ENCODE measurements at regions not wholly inside any gene's neighbourhood (a gene's known extent, or its start where the extent isn't known, plus 50 kb on each side); places are given as distances from the start of the nearest gene placed in this dataset.

GRCh38 chr2:8015848-8016600, 665.8 kb upstream of the ID2 start:
- no peak overlapping the region for H3K4me3 ChIP-seq (ENCODE audit: low read depth, low read length)
- no peak overlapping the region for H4K8ac ChIP-seq (ENCODE audit: low read depth, low read length)
- H3K23ac ChIP-seq (ENCODE audit: low read length) = no peak overlapping the region
- WGBS (ENCODE audit: extremely low coverage, insufficient coverage, insufficient read length) = no CpG with 5 or more reads among the region's 7 CpGs
- no peaks in the 10 kb centered on the region for H3K27me3 ChIP-seq (ENCODE audit: insufficient read depth, low read length)
- H3K18ac ChIP-seq (ENCODE audit: low read length) = no peak overlapping the region
- no peak overlapping the region for H3K9ac ChIP-seq (ENCODE audit: low read length)
- H2BK120ac ChIP-seq (ENCODE audit: insufficient read depth, low read length, poor library complexity) = no peak overlapping the region
- no peaks in the 10 kb centered on the region for H3K79me1 ChIP-seq (ENCODE audit: low read length)
- H4K12ac ChIP-seq (ENCODE audit: low read depth, low read length) = no peak overlapping the region
- no peak overlapping the region for H2BK5ac ChIP-seq (ENCODE audit: low read depth, low read length, poor library complexity)
- H3K4ac ChIP-seq (ENCODE audit: low read depth, low read length) = no peak overlapping the region
- H3K4me2 ChIP-seq (ENCODE audit: low read length) = no peak overlapping the region
- no peaks in the 10 kb centered on the region for H3K9me3 ChIP-seq (ENCODE audit: insufficient read depth, low read depth, low read length)
- no peak overlapping the region for H4K91ac ChIP-seq (ENCODE audit: low read depth, low read length)
- no peaks in the 10 kb centered on the region for H3K36me3 ChIP-seq (ENCODE audit: control insufficient read depth in 1 of 2, insufficient read depth in 2 of 2, low read length in 2 of 2)
- no peaks in the 10 kb centered on the region for H3K79me2 ChIP-seq (ENCODE audit: control insufficient read depth, insufficient read depth, low read length, poor library complexity)
- no peak overlapping the region for H2BK12ac ChIP-seq (ENCODE audit: low read length)
- DNase-seq = no peak
- no peak overlapping the region for H3K27ac ChIP-seq (ENCODE audit: low read depth, low read length)
- H3K4me1 ChIP-seq (ENCODE audit: control insufficient read depth in 1 of 2, insufficient read depth in 2 of 2, low read length in 2 of 2) = no peaks in the 10 kb centered on the region
- no peak overlapping the region for H2AK5ac ChIP-seq (ENCODE audit: low read length)
- H2AFZ ChIP-seq (ENCODE audit: insufficient read depth, low read length, poor library complexity) = no peak overlapping the region
- no peak overlapping the region for H3K14ac ChIP-seq (ENCODE audit: low read length)

- WGBS (ENCODE audit: extremely low coverage, insufficient coverage, insufficient read length) = no CpG with 5 or more reads among the region's 4 CpGs
- Histone ChIP-seq H3K4ac (ENCODE audit: low read depth, low read length) (no peak overlapping the region), H2AK5ac (ENCODE audit: low read length) (no peak overlapping the region), H3K23ac (ENCODE audit: low read length) (no peak overlapping the region), H3K79me2 (ENCODE audit: control insufficient read depth, insufficient read depth, low read length, poor library complexity) (no peaks in the 10 kb centered on the region), H3K36me3 (ENCODE audit: control insufficient read depth in 1 of 2, insufficient read depth in 2 of 2, low read length in 2 of 2) (no peaks in the 10 kb centered on the region), H3K14ac (ENCODE audit: low read length) (no peak overlapping the region), H2BK120ac (ENCODE audit: insufficient read depth, low read length, poor library complexity) (no peak overlapping the region), H3K4me1 (ENCODE audit: control insufficient read depth in 1 of 2, insufficient read depth in 2 of 2, low read length in 2 of 2) (no peaks in the 10 kb centered on the region), H3K4me2 (ENCODE audit: low read length) (no peak overlapping the region), H3K18ac (ENCODE audit: low read length) (no peak overlapping the region), H2AFZ (ENCODE audit: insufficient read depth, low read length, poor library complexity) (no peak overlapping the region), H3K4me3 (ENCODE audit: low read depth, low read length) (no peak overlapping the region), H2BK12ac (ENCODE audit: low read length) (no peak overlapping the region), H3K27me3 (ENCODE audit: insufficient read depth, low read length) (no peaks in the 10 kb centered on the region), H3K27ac (ENCODE audit: low read depth, low read length) (no peak overlapping the region), H3K79me1 (ENCODE audit: low read length) (no peaks in the 10 kb centered on the region), H2BK5ac (ENCODE audit: low read depth, low read length, poor library complexity) (no peak overlapping the region), H4K8ac (ENCODE audit: low read depth, low read length) (no peak overlapping the region), H3K9me3 (ENCODE audit: insufficient read depth, low read depth, low read length) (no peaks in the 10 kb centered on the region), H3K9ac (ENCODE audit: low read length) (no peak overlapping the region), H4K91ac (ENCODE audit: low read depth, low read length) (no peak overlapping the region), H4K12ac (ENCODE audit: low read depth, low read length) (no peak overlapping the region)
- no peak for DNase-seq
These were observed 665.2 kb upstream of the ID2 start for GRCh38 chr2:8016688-8017087.

- Histone ChIP-seq H4K12ac (ENCODE audit: low read depth, low read length) (no peak overlapping the region), H3K79me1 (ENCODE audit: low read length) (no peaks in the 10 kb centered on the region), H3K14ac (ENCODE audit: low read length) (no peak overlapping the region), H3K4ac (ENCODE audit: low read depth, low read length) (no peak overlapping the region), H3K27ac (ENCODE audit: low read depth, low read length) (no peak overlapping the region), H3K9me3 (ENCODE audit: insufficient read depth, low read depth, low read length) (no peaks in the 10 kb centered on the region), H3K79me2 (ENCODE audit: control insufficient read depth, insufficient read depth, low read length, poor library complexity) (no peaks in the 10 kb centered on the region), H2BK5ac (ENCODE audit: low read depth, low read length, poor library complexity) (no peak overlapping the region), H2BK12ac (ENCODE audit: low read length) (no peak overlapping the region), H3K4me2 (ENCODE audit: low read length) (no peak overlapping the region), H2AK5ac (ENCODE audit: low read length) (no peak overlapping the region), H3K23ac (ENCODE audit: low read length) (no peak overlapping the region), H3K4me1 (ENCODE audit: control insufficient read depth in 1 of 2, insufficient read depth in 2 of 2, low read length in 2 of 2) (no peaks in the 10 kb centered on the region), H3K4me3 (ENCODE audit: low read depth, low read length) (no peak overlapping the region), H2AFZ (ENCODE audit: insufficient read depth, low read length, poor library complexity) (no peak overlapping the region), H2BK120ac (ENCODE audit: insufficient read depth, low read length, poor library complexity) (no peak overlapping the region), H3K36me3 (ENCODE audit: control insufficient read depth in 1 of 2, insufficient read depth in 2 of 2, low read length in 2 of 2) (no peaks in the 10 kb centered on the region), H3K9ac (ENCODE audit: low read length) (no peak overlapping the region), H3K27me3 (ENCODE audit: insufficient read depth, low read length) (no peaks in the 10 kb centered on the region), H4K91ac (ENCODE audit: low read depth, low read length) (no peak overlapping the region), H4K8ac (ENCODE audit: low read depth, low read length) (no peak overlapping the region), H3K18ac (ENCODE audit: low read length) (no peak overlapping the region)
- DNase-seq = no peak
- no CpG with 5 or more reads among the region's 8 CpGs for WGBS (ENCODE audit: extremely low coverage, insufficient coverage, insufficient read length)
These were observed 662.9 kb upstream of the ID2 start for GRCh38 chr2:8018956-8019355.

DNA sequence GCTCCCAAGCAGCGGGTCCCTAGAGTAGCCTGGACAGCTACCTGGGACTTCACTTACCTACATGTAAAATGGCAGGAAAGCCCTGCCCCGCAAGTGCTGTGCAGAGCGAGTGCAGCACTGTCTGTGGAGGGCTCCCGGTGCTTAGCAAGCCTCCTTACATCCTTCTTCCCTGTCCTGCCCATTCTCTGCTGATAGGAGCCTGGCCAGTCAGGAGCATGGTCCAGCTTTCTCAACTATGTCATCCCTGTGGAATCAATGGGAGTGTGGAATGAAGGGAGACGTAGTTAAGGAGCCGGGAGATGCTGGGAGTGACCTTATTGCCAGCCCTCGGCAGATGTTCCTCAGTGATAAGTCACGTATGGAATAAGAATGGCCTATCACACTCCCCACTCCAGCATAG, 661.9 kb upstream of the ID2 start:
- Histone ChIP-seq H3K79me2 (ENCODE audit: control insufficient read depth, insufficient read depth, low read length, poor library complexity) (no peaks in the 10 kb centered on the region), H3K4ac (ENCODE audit: low read depth, low read length) (no peak overlapping the region), H3K18ac (ENCODE audit: low read length) (no peak overlapping the region), H3K4me3 (ENCODE audit: low read depth, low read length) (no peak overlapping the region), H2AFZ (ENCODE audit: insufficient read depth, low read length, poor library complexity) (no peak overlapping the region), H3K27ac (ENCODE audit: low read depth, low read length) (no peak overlapping the region), H2BK120ac (ENCODE audit: insufficient read depth, low read length, poor library complexity) (no peak overlapping the region), H4K8ac (ENCODE audit: low read depth, low read length) (no peak overlapping the region), H3K9me3 (ENCODE audit: insufficient read depth, low read depth, low read length) (no peaks in the 10 kb centered on the region), H3K27me3 (ENCODE audit: insufficient read depth, low read length) (no peaks in the 10 kb centered on the region), H2AK5ac (ENCODE audit: low read length) (no peak overlapping the region), H3K79me1 (ENCODE audit: low read length) (no peaks in the 10 kb centered on the region), H4K12ac (ENCODE audit: low read depth, low read length) (no peak overlapping the region), H3K36me3 (ENCODE audit: control insufficient read depth in 1 of 2, insufficient read depth in 2 of 2, low read length in 2 of 2) (no peaks in the 10 kb centered on the region), H4K91ac (ENCODE audit: low read depth, low read length) (no peak overlapping the region), H3K9ac (ENCODE audit: low read length) (no peak overlapping the region), H2BK12ac (ENCODE audit: low read length) (no peak overlapping the region), H3K4me1 (ENCODE audit: control insufficient read depth in 1 of 2, insufficient read depth in 2 of 2, low read length in 2 of 2) (no peaks in the 10 kb centered on the region), H2BK5ac (ENCODE audit: low read depth, low read length, poor library complexity) (no peak overlapping the region), H3K4me2 (ENCODE audit: low read length) (no peak overlapping the region), H3K14ac (ENCODE audit: low read length) (no peak overlapping the region), H3K23ac (ENCODE audit: low read length) (no peak overlapping the region)
- no CpG with 5 or more reads among the region's 8 CpGs for WGBS (ENCODE audit: extremely low coverage, insufficient coverage, insufficient read length)
- no peak for DNase-seq

All from trophoblast cell (in vitro differentiated cells and primary cell).